Superior temporal gyrus (tissue), 1 donor: ENCODE measurements at regions not wholly inside any gene's neighbourhood (a gene's known extent, or its start where the extent isn't known, plus 50 kb on each side); places are given as distances from the start of the nearest gene placed in this dataset.
"Not testable (repeated sequence)": the region's sequence is repeated elsewhere in the genome, so short reads cannot be mapped to it uniquely, and the experiment has no call there.

Experiments
- DNase-seq: peaks from one replicate; pipeline ENCODE4 v3.0.0-alpha.2; 2016; ENCODE audit errors: extremely low spot score

DNA sequence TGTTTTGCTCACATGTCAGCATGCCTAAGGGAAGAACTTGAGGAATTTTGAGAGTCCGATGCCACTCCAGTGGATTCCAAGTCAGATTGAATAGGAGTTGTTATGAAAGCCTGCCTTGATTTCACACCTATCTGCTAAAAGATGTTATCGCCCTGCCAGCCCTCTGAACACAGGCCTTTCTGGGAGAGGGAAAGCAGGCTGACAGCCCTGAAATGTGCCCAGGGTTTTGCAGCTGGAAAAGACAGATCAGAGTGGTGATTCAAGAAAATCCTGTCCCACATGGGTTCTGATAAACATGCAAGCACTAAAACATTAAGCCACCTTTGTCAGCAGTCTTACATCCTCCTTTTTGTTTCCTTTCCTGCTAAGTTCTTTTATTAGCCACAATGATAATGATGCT lies 1752.9 kb upstream of the CELF4 start:
- no peak for DNase-seq

DNA sequence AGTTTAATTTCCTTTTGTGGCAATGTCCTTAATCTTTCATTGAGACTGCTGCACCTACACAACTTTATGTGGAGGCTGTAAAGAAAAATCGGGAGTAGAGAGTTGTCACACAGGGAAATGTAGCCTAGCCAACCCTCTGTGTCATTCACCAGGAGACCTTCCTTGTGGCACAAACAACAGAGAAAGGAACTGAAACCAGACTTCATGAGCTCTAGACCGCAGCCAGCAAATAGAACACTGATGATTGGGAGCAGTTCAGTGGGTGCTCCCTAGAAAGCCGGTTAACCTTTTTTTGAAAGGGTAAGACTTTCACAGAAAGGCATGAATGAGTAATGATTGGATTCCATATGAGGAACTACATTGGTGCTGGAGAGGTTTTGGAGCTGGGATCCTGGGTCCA lies 1752.4 kb upstream of the CELF4 start:
- DNase-seq, result no peak

DNA sequence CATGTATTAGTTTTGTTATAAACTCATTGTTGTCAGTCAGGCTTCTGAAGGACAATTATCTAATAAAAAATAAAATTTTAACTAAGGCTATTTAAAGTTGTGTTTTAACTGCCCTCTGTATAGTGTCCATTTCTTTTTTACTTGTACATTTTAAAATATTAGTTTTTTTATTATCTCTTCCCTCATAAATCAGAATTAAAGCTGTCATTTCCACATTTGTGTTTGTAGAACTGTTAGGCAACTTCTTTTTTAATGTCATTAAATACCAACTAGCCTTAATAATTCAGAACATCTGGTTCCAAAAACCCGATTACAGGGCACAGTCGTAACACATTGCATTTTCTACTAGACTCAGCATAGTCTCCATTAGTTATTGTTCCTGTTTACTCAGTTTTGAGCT lies 1749.0 kb upstream of the CELF4 start:
- DNase-seq, result no peak

DNA sequence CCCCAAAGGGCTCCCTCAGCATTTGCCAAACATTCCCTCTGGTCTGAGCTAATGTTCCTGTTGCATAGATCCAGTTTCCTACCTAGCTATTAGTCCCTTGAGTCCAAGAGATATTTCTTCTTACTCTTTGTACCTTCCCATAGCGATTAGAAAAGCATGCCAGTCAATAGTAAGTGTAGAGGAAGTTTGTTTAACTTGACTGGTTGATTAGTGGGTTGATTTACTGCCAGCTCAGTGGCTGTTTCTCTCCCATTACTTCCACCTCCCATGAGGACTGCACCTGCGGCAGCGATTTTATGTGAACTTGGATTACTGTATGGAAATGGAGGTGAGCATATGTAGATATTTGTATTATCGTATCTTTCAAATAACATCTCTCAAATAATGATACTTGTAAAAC lies 1748.4 kb upstream of the CELF4 start:
- no peak for DNase-seq

DNA sequence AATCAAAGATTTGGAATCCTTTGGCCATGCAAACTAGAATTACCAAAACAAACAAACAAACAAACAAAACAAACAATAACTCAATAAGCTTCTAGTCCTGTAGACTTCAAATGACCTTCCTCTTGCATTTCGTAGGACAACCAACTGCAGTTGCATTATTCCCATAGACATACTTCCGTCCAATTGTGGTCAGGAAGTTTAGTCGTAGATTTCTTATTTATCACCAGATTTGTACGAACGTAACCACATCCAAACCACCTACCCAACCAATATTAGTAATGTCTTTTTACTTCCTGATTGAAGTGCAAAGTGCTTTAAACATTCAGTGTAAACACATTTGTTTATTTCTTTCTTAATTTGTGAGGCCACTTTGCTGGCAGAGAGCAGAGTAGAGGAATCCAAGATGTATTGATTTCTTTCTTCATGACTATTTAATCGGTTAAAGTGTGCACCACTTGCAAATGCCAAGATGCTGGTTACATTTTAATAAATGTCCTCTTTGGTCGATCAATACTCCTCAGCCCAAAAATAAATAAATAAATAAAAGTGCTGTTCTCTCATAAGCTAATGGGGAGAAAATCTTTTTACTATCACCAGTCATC lies 1745.6 kb upstream of the CELF4 start:
- DNase-seq, result no peak

DNA sequence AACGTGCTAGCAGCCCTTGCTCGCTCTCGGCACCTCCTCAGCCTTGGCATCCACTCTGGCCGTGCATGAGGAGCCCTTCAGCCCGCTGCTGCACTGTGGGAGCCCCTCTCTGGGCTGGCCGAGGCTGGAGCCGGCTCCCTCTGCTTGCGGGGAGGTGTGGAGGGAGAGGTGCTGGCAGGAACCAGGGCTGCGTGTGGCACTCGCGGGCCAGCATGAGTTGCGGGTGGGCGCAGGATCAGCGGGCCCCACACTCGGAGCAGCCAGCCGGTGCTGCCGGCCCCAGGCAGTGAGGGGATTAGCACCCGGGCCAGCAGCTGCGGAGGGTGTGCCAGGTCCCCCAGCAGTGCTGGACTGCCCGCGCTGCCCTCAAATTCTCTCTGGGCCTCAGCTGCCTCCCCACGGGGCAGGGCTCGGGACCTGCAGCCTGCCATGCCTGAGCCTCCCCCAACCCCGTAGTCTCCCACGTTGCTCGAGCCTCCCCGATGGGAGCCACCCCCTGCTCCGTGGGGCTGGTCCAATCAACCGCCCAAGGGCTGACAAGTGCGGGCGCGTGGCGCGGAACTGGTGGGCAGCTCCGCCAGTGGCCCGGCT lies 1743.4 kb upstream of the CELF4 start:
- DNase-seq, result not testable (repeated sequence)

DNA sequence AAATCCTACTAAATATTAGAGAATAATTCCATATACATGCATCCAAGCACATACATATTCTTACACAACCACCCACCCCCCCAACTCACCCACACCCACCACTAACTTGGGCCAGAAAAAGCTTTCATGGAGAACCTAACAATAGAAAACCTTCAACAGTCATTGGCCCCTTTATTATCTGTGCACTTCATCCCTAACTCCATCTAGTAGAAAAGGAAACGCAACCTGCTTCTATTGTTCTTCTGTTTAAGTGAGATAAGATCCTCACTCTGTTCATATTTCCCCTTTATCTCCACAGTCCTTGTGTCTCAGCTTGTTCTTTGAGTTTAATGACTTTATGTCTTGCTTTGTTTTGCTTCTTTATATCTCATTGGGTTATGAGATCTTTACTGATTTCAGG lies 1740.2 kb upstream of the CELF4 start:
- DNase-seq, result no peak

DNA sequence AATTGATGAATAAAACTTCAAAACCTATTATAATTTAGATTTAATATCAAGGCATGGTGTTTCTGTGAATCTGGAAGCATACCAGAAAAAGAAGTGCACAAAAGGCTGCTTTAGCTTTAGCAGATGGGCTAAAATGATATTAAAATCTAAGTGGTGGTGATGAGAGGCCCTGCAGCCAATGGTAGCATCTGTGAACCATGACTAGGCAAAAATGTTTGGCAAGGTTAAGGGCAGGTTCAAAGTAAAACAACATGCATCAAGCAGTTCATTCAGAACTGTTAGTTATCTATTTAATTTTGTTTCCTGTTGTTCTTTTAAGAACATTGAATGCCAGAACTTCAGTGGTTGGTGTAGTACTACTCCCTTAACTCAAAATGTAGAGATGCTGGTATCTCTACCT lies 1736.9 kb upstream of the CELF4 start:
- no peak for DNase-seq

DNA sequence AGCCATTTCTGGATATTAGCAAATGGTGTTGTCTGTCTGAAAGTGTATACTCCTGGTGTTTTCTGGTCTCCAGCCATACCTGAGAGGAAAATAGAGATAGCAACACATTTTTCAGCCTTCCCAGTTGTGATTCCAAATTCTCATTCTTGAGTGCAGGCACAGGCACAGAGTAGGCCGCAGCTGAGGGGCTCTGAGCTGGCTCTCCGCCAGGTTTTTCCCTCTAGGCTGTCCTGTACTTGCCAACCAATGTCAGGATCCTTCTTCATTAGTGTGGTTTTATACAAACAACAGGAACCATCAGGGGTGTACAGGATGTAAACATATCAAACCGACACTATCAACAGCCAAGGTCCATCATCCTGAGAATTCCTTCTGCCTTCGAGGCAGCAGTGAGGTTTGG lies 1733.6 kb upstream of the CELF4 start:
- DNase-seq, result no peak

DNA sequence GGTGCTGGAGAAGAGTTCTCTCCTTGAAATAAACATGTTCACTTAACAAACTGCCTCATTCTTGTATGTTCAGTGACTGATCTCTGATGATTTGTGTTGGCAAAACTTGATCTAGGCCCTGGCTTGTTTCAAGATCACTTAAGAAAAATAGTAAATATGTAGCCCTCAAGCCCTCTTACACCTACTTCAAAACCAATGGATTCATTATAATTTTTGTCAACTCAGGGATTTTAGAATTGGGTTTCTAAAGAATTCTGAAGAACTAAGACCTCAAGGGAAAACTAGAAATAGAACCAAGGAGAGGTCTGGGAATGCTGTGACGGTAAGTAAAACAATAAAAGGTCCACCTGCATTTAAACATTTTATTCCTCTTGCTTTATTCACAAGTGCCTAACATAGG lies 1731.6 kb upstream of the CELF4 start:
- DNase-seq, result no peak

DNA sequence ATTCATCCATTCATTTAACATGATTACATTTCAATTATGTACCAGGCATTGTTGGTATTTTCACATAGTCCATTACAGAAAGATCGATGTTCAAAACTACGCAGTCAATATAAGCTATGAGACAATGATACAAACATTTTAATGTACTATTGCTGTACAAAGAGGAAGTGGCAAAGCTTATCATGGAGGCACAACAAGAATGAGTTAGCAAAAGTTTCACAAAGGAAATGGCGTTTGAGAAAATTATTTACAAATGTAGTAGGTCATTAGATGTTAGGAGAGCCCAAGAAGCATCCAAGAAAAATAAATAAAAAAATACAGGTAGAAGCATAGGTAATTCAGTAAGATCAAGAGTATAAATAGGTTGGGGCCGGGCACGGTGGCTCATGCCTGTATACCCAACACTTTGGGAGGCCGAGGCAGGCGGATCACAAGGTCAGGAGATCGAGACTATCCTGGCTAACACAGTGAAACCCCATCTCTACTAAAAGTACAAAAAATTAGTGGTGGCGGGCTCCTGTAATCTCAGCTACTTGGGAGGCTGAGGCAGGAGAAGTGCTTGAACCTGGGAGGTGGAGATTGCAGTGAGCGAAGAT lies 1730.8 kb upstream of the CELF4 start:
- DNase-seq, result no peak

DNA sequence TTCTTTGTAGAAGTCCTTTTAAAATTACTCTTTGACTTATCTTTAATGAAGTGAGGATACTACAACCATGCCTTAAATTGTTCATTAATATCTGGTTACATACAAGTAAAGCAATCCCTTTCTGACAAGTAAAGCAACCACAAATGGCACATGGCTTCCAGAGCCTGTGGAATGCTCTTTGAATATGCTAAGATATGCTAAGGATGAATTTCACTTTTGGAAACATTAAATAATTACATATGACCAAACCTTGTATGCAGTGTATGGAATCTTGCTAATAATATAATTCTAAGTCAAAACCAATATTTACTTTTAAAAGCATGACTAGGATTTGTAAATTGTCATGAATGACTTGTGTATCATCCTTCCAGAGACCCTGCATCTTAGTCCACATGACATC lies 1711.2 kb upstream of the CELF4 start:
- no peak for DNase-seq

DNA sequence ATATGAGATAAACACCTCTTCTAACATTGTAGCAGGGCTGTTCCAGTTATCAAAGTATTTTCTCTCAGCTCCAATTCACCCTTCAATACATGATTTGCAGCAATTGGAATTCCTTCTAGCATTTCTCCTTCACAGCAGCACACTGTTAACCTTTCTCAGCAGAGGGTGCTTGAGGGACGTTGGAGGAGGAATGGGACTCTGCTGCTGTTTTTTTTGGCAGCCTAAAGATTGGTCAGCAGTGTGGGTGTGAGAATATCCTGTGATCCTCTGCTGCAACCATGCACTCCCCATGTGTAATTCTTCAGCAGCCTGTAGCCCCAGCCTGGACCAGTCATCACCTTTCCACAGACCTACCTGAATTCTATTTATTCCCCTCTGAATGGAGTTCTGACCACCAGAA lies 1708.9 kb upstream of the CELF4 start:
- no peak for DNase-seq

DNA sequence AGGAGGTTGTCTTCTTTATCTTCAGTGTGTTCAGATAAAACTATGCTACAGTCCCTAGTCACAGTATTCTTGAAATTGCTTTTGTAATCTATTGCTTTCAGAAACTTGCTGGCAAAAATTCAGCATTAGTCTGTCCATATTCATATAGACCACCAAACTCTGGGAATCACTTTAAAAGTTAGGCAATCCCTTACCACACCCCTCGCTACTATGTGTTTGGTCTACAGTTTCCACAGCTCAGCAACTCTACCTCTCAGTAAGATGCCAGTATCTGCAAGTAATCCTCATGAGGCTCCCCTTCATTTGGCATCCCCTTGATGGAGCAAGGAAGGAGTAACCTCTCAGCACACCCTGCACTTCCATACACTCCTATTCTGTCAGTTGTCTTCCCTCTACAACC lies 1706.6 kb upstream of the CELF4 start:
- DNase-seq, result no peak

DNA sequence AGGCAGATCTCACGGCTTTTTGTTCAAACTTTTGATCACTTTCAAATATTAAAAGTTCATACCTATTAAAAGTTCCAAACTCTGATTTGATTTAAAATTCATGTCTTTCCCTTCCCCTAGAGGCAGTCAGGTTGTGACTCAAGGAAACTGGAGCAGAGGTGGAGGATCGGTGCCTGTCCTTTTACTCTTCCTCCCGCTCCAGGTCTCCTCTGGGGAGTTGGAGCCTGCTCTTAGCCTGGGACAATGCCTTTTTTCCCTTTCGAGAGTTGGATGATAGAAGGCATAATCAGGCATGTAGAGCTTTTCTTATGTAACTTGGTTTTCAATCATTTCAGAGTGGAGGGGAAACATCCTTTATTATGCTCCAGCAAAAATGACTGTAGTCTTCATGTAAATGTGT lies 1706.1 kb upstream of the CELF4 start:
- DNase-seq, result no peak

DNA sequence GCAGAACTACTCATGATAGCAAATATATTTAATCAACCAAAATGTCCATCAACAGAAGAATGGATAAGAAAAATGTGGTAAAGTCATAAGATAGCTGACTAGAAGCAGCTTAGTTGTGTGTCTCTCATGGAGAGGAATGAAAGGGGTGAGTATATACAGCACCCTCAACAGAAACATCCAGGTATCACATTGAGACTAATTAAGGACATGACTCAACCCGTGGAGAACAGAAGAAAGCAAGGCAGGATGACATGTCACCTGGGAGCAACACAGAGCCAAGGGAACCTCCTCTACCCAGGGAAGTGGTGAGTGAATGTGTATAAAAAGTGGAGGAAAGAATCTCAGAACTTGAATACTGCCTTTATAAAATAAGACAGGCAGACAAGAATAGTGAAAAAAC lies 1695.0 kb upstream of the CELF4 start:
- no peak for DNase-seq

DNA sequence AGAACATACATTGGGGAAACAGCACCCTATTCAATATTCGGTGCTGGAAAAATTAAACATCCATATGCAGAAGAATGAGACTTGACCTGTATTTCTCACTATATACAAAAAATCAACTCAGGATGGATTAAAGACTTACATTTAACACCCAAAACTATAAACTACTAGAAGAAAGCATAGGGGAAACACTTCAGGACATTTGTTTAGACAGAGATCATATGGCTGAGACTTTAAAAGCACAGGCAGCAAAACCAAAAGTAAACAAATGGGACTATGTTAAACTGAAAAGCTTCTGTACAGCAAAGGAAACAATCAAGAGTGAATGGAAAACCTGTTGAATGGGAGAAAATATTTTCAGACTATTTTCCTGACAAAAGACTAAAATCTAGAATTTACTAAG lies 1694.1 kb upstream of the CELF4 start:
- no peak for DNase-seq

DNA sequence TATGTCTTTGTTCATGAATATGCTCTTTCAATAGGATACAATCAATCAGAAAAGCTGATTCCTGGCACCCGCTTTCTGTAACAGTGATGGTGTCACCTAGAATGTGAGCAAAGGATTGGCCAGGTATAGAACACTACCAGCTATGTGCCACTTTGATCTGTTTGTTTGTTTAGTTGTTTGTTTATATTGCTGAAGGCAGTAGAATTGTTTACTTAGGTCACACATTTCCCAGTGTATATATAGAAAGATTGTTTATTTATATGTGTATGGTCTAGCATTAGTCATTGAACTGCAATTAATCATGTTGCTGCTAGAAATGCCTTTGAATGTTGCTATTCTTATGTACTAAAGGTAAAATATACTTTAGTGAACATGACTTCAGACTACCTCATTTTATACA lies 1678.6 kb upstream of the CELF4 start:
- DNase-seq, result no peak

DNA sequence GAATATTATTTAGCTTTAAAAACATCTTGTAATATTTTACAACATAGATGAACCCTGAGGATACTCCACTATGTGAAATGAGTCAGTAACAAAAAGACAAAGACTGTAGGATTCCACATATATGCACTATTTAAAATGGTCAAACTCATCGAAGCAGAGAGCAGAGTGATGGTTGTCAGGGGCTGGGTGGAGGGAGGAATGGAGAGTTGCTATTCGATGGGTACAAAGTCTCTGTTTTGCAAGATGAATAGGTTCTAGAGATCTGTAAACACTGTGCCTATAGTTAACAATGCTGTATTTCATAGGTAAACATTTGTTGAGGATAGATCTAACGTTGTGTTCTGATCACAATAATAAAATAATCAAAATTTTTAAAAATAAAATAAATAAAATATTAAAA lies 1675.9 kb upstream of the CELF4 start:
- no peak for DNase-seq

DNA sequence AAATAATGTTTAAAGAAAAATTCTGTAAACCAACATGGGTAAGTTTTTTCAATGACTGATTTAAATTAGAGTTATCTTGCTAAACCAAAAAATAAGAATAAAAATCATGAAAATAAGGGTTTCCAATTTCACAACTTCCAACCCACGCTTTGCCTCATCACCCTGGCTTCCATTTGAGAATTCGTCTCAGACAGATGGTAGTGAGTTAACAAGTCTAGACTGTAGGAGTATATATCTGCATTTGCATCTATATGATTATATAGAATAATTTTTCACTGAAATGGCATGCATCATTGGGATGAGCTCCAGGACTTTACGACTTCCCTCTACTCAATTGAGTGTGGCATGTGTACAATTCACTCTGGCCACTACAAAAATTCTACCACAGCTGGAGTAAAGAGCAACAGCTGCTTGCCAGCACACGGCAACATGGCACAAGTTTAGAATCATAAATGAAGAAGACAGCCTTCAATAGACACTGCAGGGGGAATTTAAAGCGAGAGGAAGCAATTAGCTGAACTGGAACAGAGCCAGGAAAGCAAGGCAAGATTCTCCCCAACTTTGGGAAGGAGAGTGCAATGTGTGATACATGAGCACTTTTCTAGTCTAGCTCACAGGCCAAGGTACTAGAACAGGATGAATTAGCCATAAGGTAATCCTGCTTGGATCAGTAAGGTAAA lies 1673.5 kb upstream of the CELF4 start:
- peak; percentile 61 for DNase-seq

DNA sequence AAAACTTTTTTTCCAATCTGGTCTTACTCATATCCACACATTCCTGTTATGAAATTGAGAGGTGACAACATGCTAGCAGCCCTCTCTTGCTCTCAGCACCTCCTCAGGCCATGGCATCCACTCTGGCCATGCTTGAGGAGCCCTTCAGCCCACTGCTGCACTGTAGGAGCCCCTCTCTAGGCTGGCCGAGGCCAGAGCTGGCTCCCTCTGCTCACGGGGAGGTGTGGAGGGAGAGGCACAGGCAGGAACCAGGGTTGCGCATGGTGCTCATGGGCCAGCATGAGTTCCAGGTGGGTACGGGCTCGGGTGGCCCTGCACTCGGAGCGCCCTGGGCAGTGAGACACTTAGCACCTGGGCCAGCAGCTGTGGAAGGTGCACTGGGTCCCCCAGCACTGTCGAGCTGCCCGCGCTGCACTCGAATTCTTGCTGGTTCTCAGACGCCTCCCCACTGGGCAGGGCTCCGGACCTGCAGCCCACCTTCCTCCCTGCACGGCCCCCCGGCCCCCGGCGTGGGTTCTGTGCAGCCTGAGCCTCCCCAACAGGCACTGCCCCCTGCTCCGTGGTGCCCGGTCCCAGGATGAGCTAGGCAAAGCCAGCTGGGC lies 1669.6 kb upstream of the CELF4 start:
- DNase-seq, result no peak

DNA sequence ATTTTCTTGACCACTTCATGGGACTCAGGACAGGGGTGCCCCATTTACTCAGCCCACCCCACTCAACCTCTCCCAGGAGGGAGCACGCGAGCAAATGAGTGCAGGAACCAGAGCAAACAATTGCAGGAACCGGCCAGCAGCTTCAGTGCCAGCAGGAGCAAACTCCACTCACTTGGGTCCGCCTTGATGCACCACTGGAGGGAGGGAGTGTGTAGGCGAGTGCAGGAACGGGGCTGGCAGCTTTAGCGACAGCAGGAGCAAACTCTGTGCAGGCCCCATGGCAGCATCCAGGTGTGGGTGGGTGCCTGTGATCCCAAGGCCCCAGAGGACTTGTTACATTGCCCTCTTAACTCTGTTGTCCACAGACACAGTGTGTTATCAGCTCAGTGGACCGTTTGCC lies 1667.3 kb upstream of the CELF4 start:
- no peak for DNase-seq

DNA sequence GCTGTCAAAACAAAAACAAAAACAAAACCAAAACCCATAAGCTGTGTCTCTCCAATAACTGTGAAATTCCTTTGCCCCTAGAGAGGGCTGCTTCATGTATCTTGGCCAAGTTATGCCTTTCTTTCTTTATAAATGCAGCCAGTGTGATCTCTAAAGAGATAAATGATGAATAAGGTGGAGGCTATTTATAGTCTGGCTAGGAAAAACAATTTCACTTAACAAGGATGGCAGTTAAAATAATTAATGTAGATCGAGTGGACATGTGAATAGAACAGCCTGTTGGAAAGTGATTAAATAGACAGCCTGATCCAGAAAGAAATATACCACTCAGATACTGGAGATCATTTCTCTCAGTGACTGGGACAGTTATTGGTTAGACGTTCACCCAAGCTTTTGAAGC lies 1666.9 kb upstream of the CELF4 start:
- DNase-seq, result no peak
